ENCODE measurements at regions not wholly inside any gene's neighbourhood (a gene's known extent, or its start where the extent isn't known, plus 50 kb on each side); places are given as distances from the start of the nearest gene placed in this dataset.
A peak's percentile ranks its signal among the peaks of the same experiment; 100 is the strongest.

DNA sequence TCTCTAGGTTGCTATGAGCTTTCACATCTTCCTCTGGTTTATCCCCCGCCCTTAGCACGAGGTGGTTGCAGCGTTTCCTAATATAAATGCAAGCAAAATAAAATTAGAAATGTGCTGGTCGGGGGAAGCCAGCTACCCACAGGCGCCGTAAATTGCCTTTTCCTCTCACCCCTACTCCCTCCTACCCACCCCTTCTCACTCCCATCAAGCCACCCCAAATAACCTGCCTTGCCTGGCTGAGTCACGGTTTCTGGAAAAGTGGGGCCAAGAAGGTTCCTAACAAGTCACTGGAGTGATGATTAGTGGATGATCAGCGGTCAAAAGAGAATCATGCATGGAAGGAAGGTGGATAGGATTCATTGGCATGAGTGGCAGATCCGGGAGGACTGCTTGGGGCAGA lies 120.9 kb upstream of the RBFOX1 start:
- Histone ChIP-seq H3K4me3 (ENCODE audit: low read depth in 1 of 3, low read length in 3 of 3) (no peak overlapping the region), H3K36me3 (ENCODE audit: control insufficient read depth in 3 of 3, insufficient read depth in 2 of 3, low read depth in 1 of 3, low read length in 3 of 3) (no peaks in the 10 kb centered on the region), H3K27ac (ENCODE audit: low read depth in 1 of 3, low read length in 2 of 3) (no peak overlapping the region), H3K9me3 (ENCODE audit: control insufficient read depth in 2 of 2, insufficient read depth in 1 of 2, low read depth in 1 of 2, low read length in 1 of 2) (no peaks in the 10 kb centered on the region), H3K27me3 (ENCODE audit: control insufficient read depth in 3 of 3, insufficient read depth in 3 of 3, low read length in 3 of 3) (no peaks in the 10 kb centered on the region), H3K4me1 (ENCODE audit: control insufficient read depth in 3 of 3, insufficient read depth in 2 of 3, low read depth in 1 of 3, low read length in 2 of 3) (no peaks in the 10 kb centered on the region)
- DNase-seq (no peak), FAIRE-seq (no peak)
- WGBS, 3 donors = 70 to 77% (median 77%) methylated on average over 9 of the region's 9 CpGs

DNA sequence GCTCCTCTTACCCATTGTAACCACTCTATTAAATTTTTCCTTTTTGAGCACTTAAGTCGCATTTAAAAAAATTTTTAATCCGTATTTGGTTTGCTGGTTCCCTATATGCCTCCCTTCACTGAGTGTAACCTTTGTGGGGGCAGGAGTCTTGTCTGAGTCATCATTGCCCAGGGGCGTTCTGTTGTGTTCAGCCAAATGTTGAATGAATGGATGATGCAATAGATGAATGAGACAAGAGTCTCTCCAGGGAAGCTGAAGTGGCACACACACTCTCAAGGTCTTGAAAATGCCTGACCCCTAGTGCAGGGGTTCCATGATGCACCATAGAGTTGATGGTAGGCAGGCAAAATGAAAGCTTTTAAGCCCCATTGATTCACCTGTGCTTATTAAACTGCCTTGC lies 123.0 kb upstream of the RBFOX1 start:
- Histone ChIP-seq H3K27me3 (ENCODE audit: control insufficient read depth in 3 of 3, insufficient read depth in 3 of 3, low read length in 3 of 3) (no peaks in the 10 kb centered on the region), H3K4me1 (ENCODE audit: control insufficient read depth in 3 of 3, insufficient read depth in 2 of 3, low read depth in 1 of 3, low read length in 2 of 3) (no peaks in the 10 kb centered on the region), H3K27ac (ENCODE audit: low read depth in 1 of 3, low read length in 2 of 3) (no peak overlapping the region), H3K36me3 (ENCODE audit: control insufficient read depth in 3 of 3, insufficient read depth in 2 of 3, low read depth in 1 of 3, low read length in 3 of 3) (no peaks in the 10 kb centered on the region), H3K9me3 (ENCODE audit: control insufficient read depth in 2 of 2, insufficient read depth in 1 of 2, low read depth in 1 of 2, low read length in 1 of 2) (no peaks in the 10 kb centered on the region), H3K4me3 (ENCODE audit: low read depth in 1 of 3, low read length in 3 of 3) (no peak overlapping the region)
- no peak for FAIRE-seq
- 74 to 85% (median 76%) methylated on average over 3 of the region's 3 CpGs for WGBS, 3 donors
- no peak for DNase-seq

DNA sequence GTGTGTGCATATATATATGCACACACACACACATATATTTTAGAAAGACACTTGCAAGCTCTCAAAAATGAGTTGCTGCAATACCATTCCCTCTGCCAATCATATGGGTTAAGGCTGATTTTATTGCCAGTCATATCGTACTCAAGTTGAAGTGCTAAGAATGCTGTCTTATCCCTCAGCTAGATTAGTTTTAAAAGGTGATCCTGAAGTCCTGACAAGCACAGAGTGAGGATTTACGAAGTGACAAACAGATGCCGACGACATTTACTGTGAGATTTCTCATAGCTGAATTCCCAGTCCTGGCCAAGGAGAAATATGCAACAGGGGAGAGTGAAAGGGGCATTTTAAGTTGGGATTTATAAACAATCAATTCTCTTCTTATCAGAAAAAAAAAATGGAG lies 126.2 kb upstream of the RBFOX1 start:
- H3K27me3 ChIP-seq (ENCODE audit: control insufficient read depth in 3 of 3, insufficient read depth in 3 of 3, low read length in 3 of 3) = no peaks in the 10 kb centered on the region
- no peaks in the 10 kb centered on the region for H3K9me3 ChIP-seq (ENCODE audit: control insufficient read depth in 2 of 2, insufficient read depth in 1 of 2, low read depth in 1 of 2, low read length in 1 of 2)
- H3K4me3 ChIP-seq (ENCODE audit: low read depth in 1 of 3, low read length in 3 of 3) = no peak overlapping the region
- DNase-seq (no peak), FAIRE-seq (no peak)
- H3K36me3 ChIP-seq (ENCODE audit: control insufficient read depth in 3 of 3, insufficient read depth in 2 of 3, low read depth in 1 of 3, low read length in 3 of 3) = no peaks in the 10 kb centered on the region
- no peak overlapping the region for H3K27ac ChIP-seq (ENCODE audit: low read depth in 1 of 3, low read length in 2 of 3)
- WGBS, 3 donors = 42 to 49% (median 47%) methylated on average over 4 of the region's 4 CpGs
- no peaks in the 10 kb centered on the region for H3K4me1 ChIP-seq (ENCODE audit: control insufficient read depth in 3 of 3, insufficient read depth in 2 of 3, low read depth in 1 of 3, low read length in 2 of 3)

DNA sequence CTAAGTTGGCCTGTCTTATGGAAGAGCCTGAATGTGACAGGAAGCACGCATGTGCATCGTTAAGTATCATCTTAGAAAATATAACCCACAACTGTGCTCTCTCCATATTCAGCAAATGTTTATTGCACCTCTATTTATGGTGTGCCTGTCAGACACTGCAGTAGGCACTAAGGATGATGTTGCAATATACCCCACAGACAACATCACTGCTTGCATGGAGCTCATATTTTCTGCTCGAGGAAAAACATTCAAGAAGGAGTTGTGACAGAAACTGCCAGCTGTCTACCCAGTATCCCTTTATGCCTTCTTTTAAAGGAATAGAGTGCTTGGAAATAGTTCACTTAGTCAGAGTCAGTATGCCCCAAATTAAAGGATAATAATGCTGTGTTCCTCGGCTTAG lies 132.3 kb upstream of the RBFOX1 start:
- no peak for FAIRE-seq
- 62 to 75% (median 72%) methylated on average over 4 of the region's 4 CpGs for WGBS, 3 donors
- no peaks in the 10 kb centered on the region for H3K36me3 ChIP-seq (ENCODE audit: control insufficient read depth in 3 of 3, insufficient read depth in 2 of 3, low read depth in 1 of 3, low read length in 3 of 3)
- no peak for DNase-seq
- H3K9me3 ChIP-seq (ENCODE audit: control insufficient read depth in 2 of 2, insufficient read depth in 1 of 2, low read depth in 1 of 2, low read length in 1 of 2) = no peaks in the 10 kb centered on the region
- no peak overlapping the region for H3K4me3 ChIP-seq (ENCODE audit: low read depth in 1 of 3, low read length in 3 of 3)
- H3K27ac ChIP-seq (ENCODE audit: low read depth in 1 of 3, low read length in 2 of 3) = no peak overlapping the region
- no peaks in the 10 kb centered on the region for H3K4me1 ChIP-seq (ENCODE audit: control insufficient read depth in 3 of 3, insufficient read depth in 2 of 3, low read depth in 1 of 3, low read length in 2 of 3)
- no peaks in the 10 kb centered on the region for H3K27me3 ChIP-seq (ENCODE audit: control insufficient read depth in 3 of 3, insufficient read depth in 3 of 3, low read length in 3 of 3)

DNA sequence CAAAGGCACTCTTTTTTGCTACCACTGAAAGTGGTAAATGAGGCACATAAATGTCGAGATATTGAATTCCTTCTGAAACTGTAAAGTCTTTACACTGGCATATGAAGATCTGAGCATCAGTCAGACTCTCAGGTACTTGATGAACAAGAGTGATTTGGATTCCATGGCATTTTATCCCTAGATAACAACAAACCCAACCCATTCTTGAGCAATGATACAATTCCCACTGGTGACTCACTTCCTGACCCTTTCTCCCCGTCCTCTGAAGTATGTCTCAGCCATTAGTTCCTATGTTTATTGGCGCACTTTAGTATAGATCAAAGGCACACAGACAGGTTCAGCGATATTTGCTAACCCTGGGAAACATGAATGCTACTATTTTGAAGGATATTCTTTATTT lies 147.0 kb upstream of the RBFOX1 start:
- no peak for DNase-seq
- 38 to 52% (median 48%) methylated on average over 4 of the region's 4 CpGs for WGBS, 3 donors
- H3K27me3 ChIP-seq (ENCODE audit: control insufficient read depth in 3 of 3, insufficient read depth in 3 of 3, low read length in 3 of 3) = no peaks in the 10 kb centered on the region
- no peak overlapping the region for H3K27ac ChIP-seq (ENCODE audit: low read depth in 1 of 3, low read length in 2 of 3)
- no peaks in the 10 kb centered on the region for H3K4me1 ChIP-seq (ENCODE audit: control insufficient read depth in 3 of 3, insufficient read depth in 2 of 3, low read depth in 1 of 3, low read length in 2 of 3)
- H3K9me3 ChIP-seq (ENCODE audit: control insufficient read depth in 2 of 2, insufficient read depth in 1 of 2, low read depth in 1 of 2, low read length in 1 of 2) = no peaks in the 10 kb centered on the region
- no peaks in the 10 kb centered on the region for H3K36me3 ChIP-seq (ENCODE audit: control insufficient read depth in 3 of 3, insufficient read depth in 2 of 3, low read depth in 1 of 3, low read length in 3 of 3)
- no peak for FAIRE-seq
- H3K4me3 ChIP-seq (ENCODE audit: low read depth in 1 of 3, low read length in 3 of 3) = no peak overlapping the region

DNA sequence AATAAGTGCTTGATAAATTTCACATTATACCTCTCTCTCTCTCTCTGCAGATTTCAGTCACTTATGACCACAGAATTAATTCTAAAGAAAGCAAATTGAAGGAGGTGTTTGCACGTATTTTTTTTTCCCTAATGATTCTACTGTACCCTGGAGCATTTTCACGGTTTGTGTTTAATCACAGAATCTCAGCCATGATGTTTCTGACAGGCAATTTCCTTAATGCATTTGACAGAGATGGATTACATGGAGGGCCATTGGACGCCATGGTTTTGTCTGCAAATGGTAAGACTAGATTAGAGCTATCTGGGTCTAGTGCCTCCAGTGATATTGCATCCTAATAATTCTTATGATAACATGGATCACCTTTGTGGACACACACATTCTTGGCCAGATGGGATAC lies 147.5 kb upstream of the RBFOX1 start:
- no peak overlapping the region for H3K27ac ChIP-seq (ENCODE audit: low read depth in 1 of 3, low read length in 2 of 3)
- H3K4me1 ChIP-seq (ENCODE audit: control insufficient read depth in 3 of 3, insufficient read depth in 2 of 3, low read depth in 1 of 3, low read length in 2 of 3) = no peaks in the 10 kb centered on the region
- H3K27me3 ChIP-seq (ENCODE audit: control insufficient read depth in 3 of 3, insufficient read depth in 3 of 3, low read length in 3 of 3) = no peaks in the 10 kb centered on the region
- FAIRE-seq = no peak
- no peak for DNase-seq
- 41 to 44% (median 44%) methylated on average over 3 of the region's 3 CpGs for WGBS, 3 donors
- no peaks in the 10 kb centered on the region for H3K36me3 ChIP-seq (ENCODE audit: control insufficient read depth in 3 of 3, insufficient read depth in 2 of 3, low read depth in 1 of 3, low read length in 3 of 3)
- no peaks in the 10 kb centered on the region for H3K9me3 ChIP-seq (ENCODE audit: control insufficient read depth in 2 of 2, insufficient read depth in 1 of 2, low read depth in 1 of 2, low read length in 1 of 2)
- no peak overlapping the region for H3K4me3 ChIP-seq (ENCODE audit: low read depth in 1 of 3, low read length in 3 of 3)

DNA sequence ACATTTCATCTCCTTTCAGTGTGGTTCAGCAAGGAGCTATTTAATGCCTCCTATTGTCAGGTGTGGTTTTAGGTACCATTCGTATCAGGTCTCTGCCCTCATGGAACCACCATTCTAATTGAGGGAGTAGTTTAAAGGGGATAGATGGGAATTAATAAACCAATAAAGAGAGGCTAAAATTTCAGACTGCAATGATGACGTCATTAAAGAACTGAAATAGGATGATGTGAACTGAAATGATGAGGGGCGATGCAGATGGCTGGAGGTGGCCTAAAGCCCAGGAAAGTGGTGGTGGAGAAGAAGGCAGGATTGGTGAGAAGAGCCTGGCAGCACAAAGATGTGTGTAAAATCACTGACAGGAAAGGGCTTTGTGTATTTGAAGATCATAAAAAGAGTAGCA lies 148.9 kb upstream of the RBFOX1 start:
- 60 to 76% (median 76%) methylated on average over 3 of the region's 3 CpGs for WGBS, 3 donors
- no peak for FAIRE-seq
- DNase-seq = no peak

DNA sequence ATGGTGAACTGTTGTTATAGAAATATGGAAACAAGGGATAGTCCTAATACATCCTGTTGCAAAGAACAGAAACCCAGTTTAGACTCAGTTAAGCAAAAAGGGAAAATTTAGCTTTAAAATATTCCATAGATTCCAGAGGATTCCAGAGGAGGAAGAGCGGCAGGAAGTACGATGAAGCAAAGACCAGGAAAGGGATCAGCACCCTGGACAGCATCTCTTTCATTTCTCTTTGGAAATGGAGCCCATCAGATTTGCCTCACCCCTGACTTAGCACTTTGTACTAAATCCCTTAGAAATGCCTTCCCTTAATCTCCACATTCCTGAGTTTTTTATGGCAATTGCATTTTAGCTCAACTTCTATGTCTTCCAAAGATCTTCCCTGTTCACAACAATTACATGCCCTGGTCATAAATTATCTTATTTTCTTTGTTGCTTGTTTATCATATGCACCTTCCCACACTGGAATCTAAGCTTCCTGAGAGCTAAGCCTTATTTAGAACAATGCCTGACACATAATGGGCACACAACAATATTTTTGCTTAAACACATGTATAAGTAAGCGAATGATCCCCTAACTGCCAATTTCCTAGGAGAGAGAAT lies 150.0 kb upstream of the RBFOX1 start:
- no peaks in the 10 kb centered on the region for H3K9me3 ChIP-seq (ENCODE audit: control insufficient read depth in 2 of 2, insufficient read depth in 1 of 2, low read depth in 1 of 2, low read length in 1 of 2)
- no peak overlapping the region for H3K4me3 ChIP-seq (ENCODE audit: low read depth in 1 of 3, low read length in 3 of 3)
- H3K36me3 ChIP-seq (ENCODE audit: control insufficient read depth in 3 of 3, insufficient read depth in 2 of 3, low read depth in 1 of 3, low read length in 3 of 3) = no peaks in the 10 kb centered on the region
- DNase-seq (peak in 1 of 2 donors; percentile 10), FAIRE-seq (no peak)
- H3K27me3 ChIP-seq (ENCODE audit: control insufficient read depth in 3 of 3, insufficient read depth in 3 of 3, low read length in 3 of 3) = no peaks in the 10 kb centered on the region
- H3K27ac ChIP-seq (ENCODE audit: low read depth in 1 of 3, low read length in 2 of 3) = no peak overlapping the region
- H3K4me1 ChIP-seq (ENCODE audit: control insufficient read depth in 3 of 3, insufficient read depth in 2 of 3, low read depth in 1 of 3, low read length in 2 of 3) = no peaks in the 10 kb centered on the region
- WGBS, 3 donors = 44 to 64% (median 50%) methylated on average over 3 of the region's 3 CpGs

More for the DNA sequence above, 148.9 kb upstream of the RBFOX1 start:
- H3K27me3 ChIP-seq (ENCODE audit: control insufficient read depth in 3 of 3, insufficient read depth in 3 of 3, low read length in 3 of 3) = no peaks in the 10 kb centered on the region
- H3K27ac ChIP-seq (ENCODE audit: low read depth in 1 of 3, low read length in 2 of 3) = no peak overlapping the region
- H3K9me3 ChIP-seq (ENCODE audit: control insufficient read depth in 2 of 2, insufficient read depth in 1 of 2, low read depth in 1 of 2, low read length in 1 of 2) = no peaks in the 10 kb centered on the region
- no peaks in the 10 kb centered on the region for H3K4me1 ChIP-seq (ENCODE audit: control insufficient read depth in 3 of 3, insufficient read depth in 2 of 3, low read depth in 1 of 3, low read length in 2 of 3)
- no peak overlapping the region for H3K4me3 ChIP-seq (ENCODE audit: low read depth in 1 of 3, low read length in 3 of 3)
- no peaks in the 10 kb centered on the region for H3K36me3 ChIP-seq (ENCODE audit: control insufficient read depth in 3 of 3, insufficient read depth in 2 of 3, low read depth in 1 of 3, low read length in 3 of 3)

DNA sequence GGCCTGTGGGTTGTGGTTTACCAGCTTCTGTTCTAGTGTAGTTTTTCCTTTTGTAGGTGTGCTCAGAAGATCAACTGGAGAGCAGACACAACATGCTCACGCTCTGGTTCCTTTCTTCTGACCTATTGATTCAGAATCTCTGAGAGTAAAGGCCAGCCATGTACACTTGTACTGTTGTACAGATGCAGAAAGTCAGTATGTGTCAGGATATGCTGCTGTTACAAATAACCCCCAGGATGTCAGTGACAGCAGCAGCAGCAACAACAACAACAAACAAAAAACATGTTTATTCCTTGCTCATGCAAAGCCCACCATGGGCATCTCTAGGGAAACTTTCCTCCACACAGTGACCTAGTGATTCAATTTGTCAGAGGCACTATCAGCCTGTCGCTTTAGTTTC lies 154.8 kb upstream of the RBFOX1 start:
- Histone ChIP-seq H3K9me3 (ENCODE audit: control insufficient read depth in 2 of 2, insufficient read depth in 1 of 2, low read depth in 1 of 2, low read length in 1 of 2) (no peaks in the 10 kb centered on the region), H3K27ac (ENCODE audit: low read depth in 1 of 3, low read length in 2 of 3) (no peak overlapping the region), H3K4me3 (ENCODE audit: low read depth in 1 of 3, low read length in 3 of 3) (no peak overlapping the region), H3K27me3 (ENCODE audit: control insufficient read depth in 3 of 3, insufficient read depth in 3 of 3, low read length in 3 of 3) (no peaks in the 10 kb centered on the region), H3K36me3 (ENCODE audit: control insufficient read depth in 3 of 3, insufficient read depth in 2 of 3, low read depth in 1 of 3, low read length in 3 of 3) (no peaks in the 10 kb centered on the region), H3K4me1 (ENCODE audit: control insufficient read depth in 3 of 3, insufficient read depth in 2 of 3, low read depth in 1 of 3, low read length in 2 of 3) (no peaks in the 10 kb centered on the region)
- FAIRE-seq (no peak), DNase-seq (no peak)
- WGBS, 3 donors = 60 to 83% (median 68%) methylated on average over 2 of the region's 2 CpGs

All from small intestine (tissue), 7 donors.